ENCODE measurements at regions not wholly inside any gene's neighbourhood (a gene's known extent, or its start where the extent isn't known, plus 50 kb on each side); places are given as distances from the start of the nearest gene placed in this dataset.

DNA sequence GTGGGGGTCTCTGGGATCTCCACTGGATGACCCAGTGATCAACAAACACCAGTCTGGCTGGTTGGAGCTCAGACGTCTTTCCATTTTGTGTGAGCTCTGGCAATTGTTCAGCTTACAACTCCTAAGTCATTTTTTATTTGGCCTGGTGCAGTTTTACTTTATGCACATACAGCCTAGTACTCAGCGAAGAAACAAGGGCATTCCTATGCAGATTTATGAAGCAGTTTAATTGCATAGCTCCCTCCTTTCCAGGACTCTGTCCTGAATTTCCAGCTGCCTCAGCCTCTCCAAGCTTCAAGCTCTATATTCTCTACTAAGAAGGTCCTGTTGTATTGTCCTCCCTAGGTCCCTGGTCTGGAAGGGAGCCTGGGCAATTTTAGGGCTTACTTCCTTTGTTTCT is 145.6 kb upstream of the GALNT17 start:
- no peak for DNase-seq

DNA sequence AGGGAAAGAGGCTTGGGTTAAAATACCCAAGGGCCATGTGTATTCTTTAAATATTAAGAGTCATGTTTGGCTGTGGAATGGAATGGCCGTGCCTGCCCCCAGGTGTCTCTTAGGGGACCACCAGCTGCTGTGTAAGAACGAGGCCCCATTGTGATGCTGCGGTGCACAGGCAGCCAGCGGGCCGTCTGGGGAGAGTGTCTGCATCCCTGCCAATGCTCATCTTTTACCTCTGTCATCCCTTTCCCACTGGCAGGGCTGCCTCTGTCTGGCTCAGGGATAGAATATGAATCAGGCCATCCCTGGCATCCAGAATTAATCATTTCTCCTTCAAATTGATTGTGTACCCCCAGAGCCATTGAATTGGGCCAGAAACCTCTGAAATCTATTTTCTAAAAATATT is 137.8 kb upstream of the GALNT17 start:
- no peak for DNase-seq

DNA sequence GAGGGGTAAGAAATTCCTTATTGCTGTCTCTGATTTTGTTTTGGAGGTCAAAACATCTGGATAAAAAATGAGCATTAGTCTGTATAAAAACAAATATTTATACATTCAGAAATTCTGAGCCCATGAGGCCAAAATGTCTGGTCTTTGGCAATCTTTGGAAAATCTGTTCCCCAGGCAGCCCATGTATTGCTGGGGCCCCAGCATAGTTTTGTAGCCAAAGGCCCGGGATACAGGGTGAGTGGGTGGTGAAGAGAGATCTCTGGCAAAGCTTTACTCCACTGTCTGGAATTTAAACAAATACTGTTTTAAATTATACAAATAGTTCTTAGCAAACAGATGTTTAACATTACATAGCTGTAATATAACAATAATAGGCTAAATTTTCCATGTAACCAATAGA is 134.7 kb upstream of the GALNT17 start:
- DNase-seq = no peak

DNA sequence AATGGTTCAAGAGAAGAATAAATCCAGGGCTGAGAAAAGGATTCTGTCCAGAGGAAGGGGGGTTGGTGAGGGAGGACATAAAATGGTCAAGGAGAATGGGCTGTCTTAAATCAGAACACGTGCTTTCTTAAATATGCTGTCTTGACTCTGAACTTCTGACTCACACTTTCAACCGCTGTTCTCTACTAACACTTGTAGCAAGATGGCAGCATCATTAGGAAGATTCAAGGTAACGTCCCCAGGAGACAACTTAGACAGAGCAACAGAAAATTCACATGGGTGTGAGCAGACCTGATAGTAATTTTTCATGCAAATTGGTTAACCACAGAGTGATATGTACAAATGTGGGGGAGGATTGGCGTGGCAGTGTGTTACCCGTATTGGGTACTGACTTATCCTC is 126.8 kb upstream of the GALNT17 start:
- no peak for DNase-seq

GRCh38 chr7:71009636-71010035 is 122.3 kb upstream of the GALNT17 start:
- no peak for DNase-seq

DNA sequence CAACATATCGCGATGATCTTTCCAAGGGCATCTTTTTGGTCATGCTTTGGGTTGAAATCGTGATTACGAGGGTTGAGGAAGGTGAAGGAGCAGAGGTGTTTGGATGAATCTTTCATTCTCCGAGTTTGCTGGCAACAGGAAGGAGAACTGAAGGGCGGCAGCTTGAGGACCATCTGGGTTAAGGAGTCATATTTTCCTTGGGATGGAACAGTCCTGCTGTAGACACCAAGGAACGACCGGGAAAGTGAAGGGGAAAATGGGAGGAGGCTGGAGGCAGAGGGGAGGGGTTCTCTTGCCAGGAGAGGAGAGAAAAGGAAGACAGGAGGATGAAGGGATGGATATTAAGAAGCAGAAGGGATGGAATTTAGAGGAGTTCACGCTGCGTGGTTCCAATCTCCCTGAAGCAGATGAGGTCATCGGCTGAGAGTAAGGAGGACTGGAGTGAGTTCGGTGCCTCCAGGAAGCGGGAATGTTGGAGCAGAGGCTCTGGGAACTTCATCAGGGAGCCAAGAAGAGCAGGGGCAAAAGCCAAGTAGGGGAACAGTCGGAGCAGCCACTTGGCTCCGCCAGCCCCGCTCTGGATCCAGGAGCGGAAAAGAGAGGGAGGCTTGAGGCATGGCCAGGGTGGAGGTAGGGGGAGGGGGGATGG is 116.6 kb upstream of the GALNT17 start:
- no peak for DNase-seq

GRCh38 chr7:71016401-71016800 is 115.5 kb upstream of the GALNT17 start:
- DNase-seq = no peak

GRCh38 chr7:71017602-71018001 is 114.3 kb upstream of the GALNT17 start:
- DNase-seq = no peak

GRCh38 chr7:71019706-71020105 is 112.2 kb upstream of the GALNT17 start:
- DNase-seq = no peak

GRCh38 chr7:71021131-71021530 is 110.8 kb upstream of the GALNT17 start:
- DNase-seq = no peak

- DNase-seq = no peak
Observed at GRCh38 chr7:71026680-71027079, 105.3 kb upstream of the GALNT17 start.

DNA sequence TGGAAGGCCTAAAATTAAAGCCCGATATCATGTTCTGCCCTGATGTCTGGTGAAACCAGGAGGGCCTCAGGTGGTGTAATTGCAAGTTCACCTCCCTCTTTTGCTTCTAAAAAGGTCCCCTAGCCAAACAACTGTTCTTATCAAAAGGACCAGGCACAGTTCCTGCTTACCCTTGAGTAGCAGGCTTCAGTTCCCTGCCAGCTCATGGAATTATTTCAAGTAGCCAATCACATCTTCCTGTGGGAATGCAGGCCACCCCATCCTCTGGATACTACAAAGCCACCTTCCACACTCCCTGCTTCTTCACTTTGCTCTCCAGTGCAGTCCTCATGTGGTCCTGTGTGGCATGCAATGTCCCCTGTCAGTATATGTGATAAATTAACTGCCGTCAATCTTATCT is 97.7 kb upstream of the GALNT17 start:
- DNase-seq = no peak

- no peak for DNase-seq
Observed at GRCh38 chr7:71042591-71042990, 89.4 kb upstream of the GALNT17 start.

GRCh38 chr7:71050492-71050891 is 81.5 kb upstream of the GALNT17 start:
- no peak for DNase-seq

DNA sequence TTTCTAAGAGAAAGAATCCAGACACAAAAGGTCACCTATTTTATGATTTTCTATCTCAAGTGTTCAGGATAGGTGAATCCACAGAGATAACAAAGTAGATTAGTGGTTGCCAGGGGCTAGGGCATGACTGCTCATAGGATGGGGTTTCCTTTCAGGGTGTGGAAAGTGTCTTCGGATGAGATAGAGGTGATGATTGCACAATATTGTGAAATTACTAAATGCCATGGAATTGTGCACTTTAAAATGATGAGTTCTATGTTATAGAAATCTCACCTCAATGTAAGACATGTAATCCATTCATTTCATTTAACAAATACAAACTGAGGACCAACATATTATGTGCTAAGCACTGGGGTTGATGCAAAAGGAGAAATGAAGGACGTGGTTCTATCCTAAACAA is 76.4 kb upstream of the GALNT17 start:
- no peak for DNase-seq

- no peak for DNase-seq
Observed at GRCh38 chr7:71077743-71078476, 54.0 kb upstream of the GALNT17 start.
